ENCODE measurements at regions not wholly inside any gene's neighbourhood (a gene's known extent, or its start where the extent isn't known, plus 50 kb on each side); places are given as distances from the start of the nearest gene placed in this dataset.
A peak's percentile ranks its signal among the peaks of the same experiment; 100 is the strongest.
"Not testable (repeated sequence)": the region's sequence is repeated elsewhere in the genome, so short reads cannot be mapped to it uniquely, and the experiment has no call there.

DNA sequence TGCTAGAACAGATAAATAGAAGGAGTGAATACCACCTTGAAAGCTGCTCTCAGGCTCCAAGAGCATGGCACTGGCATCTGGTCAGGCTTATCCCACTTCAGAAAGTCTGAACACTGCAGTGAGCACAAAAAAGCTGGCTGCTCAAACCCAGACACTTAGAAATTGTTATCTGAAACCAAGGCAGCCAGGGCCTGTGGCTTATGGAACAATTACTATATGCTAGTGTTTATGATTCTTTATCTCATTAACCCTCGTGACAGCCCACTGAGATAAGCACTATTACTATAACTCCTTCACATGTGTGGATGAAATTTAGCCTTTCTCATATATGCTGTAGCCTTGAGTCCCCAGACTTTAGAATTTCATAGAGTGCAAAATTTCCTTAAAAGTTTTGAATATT, 400.2 kb downstream of the RAB38 start:
- intact Hi-C loops (cut with DNase I): no loop called here
- TF ChIP-seq, protein P1, sequence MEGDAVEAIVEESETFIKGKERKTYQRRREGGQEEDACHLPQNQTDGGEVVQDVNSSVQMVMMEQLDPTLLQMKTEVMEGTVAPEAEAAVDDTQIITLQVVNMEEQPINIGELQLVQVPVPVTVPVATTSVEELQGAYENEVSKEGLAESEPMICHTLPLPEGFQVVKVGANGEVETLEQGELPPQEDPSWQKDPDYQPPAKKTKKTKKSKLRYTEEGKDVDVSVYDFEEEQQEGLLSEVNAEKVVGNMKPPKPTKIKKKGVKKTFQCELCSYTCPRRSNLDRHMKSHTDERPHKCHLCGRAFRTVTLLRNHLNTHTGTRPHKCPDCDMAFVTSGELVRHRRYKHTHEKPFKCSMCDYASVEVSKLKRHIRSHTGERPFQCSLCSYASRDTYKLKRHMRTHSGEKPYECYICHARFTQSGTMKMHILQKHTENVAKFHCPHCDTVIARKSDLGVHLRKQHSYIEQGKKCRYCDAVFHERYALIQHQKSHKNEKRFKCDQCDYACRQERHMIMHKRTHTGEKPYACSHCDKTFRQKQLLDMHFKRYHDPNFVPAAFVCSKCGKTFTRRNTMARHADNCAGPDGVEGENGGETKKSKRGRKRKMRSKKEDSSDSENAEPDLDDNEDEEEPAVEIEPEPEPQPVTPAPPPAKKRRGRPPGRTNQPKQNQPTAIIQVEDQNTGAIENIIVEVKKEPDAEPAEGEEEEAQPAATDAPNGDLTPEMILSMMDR (IDR thresholded peaks at IDR 0.05): no peak
- H3K4me1 ChIP-seq: peaks cover 9% of the 10 kb centered on the region
- no peaks in the 10 kb centered on the region for H3K36me3 ChIP-seq (ENCODE audit: insufficient read depth in 1 of 2, low read depth in 1 of 2)
- 55 to 68% (median 55%) methylated on average over 1 of the region's 1 CpG for WGBS, 3 donors
- H3K27ac ChIP-seq: no peak overlapping the region
- no peak overlapping the region for H3K4me3 ChIP-seq
- no peaks in the 10 kb centered on the region for H3K27me3 ChIP-seq (ENCODE audit: insufficient read depth in 3 of 3, low read length in 2 of 3)
- ATAC-seq: no peak
- H3K9me3 ChIP-seq: no peaks in the 10 kb centered on the region
- peak in 1 of 2 donors; percentile 35 for DNase-seq

DNA sequence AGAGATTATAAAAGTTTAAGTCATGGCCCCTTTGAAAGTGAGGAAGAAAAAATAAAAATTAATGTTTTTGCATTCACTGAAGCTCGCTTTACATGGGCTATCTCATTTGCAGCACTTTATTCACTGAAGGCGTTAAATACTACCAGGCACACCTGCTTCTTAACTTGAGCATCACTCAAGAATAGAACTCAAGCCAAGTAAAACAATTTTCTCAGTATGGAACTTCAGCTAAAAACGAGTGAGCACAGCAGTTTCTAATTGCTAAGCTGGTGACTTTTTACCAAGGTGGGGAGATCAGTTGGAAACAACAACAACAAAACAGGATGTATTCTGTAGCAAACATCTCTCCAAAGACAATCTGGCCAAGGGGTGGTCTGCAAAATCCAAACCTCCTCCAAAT, 405.6 kb downstream of the RAB38 start:
- 52 to 55% (median 54%) methylated on average over 3 of the region's 3 CpGs for WGBS, 3 donors

DNA sequence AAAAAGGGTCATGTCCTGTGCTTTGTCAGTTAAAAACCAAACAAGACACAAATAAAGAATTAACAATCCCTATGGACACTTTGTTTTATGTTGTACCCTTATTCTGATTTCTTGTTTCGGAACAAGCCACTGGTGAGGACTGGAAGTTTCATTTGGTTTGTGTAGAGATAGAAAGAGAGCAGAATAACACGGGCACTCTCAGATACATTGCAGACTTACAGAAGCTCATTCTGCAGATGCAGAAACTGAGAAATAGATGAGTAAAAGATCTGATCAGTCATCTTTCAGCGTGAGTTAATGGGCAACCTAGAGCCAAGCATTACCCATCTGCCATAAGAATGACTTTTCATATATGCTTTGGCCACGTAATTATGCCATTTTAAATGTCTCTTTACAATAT, 407.6 kb downstream of the RAB38 start:
- intact Hi-C loops (cut with DNase I): no loop called here
- TF ChIP-seq, protein P1 (IDR thresholded peaks at IDR 0.05): no peak
- ATAC-seq (no peak), DNase-seq (no peak)
- Histone ChIP-seq H3K36me3 (ENCODE audit: insufficient read depth in 1 of 2, low read depth in 1 of 2) (no peaks in the 10 kb centered on the region), H3K27ac (no peak overlapping the region), H3K4me3 (no peak overlapping the region), H3K27me3 (ENCODE audit: insufficient read depth in 3 of 3, low read length in 2 of 3) (no peaks in the 10 kb centered on the region), H3K9me3 (no peaks in the 10 kb centered on the region), H3K4me1 (no peaks in the 10 kb centered on the region)
- WGBS, 3 donors: 76 to 86% (median 81%) methylated on average over 4 of the region's 4 CpGs

More for the DNA sequence above, 405.6 kb downstream of the RAB38 start:
- Histone ChIP-seq H3K27me3 (ENCODE audit: insufficient read depth in 3 of 3, low read length in 2 of 3) (no peaks in the 10 kb centered on the region), H3K36me3 (ENCODE audit: insufficient read depth in 1 of 2, low read depth in 1 of 2) (no peaks in the 10 kb centered on the region), H3K27ac (no peak overlapping the region), H3K4me1 (no peaks in the 10 kb centered on the region), H3K9me3 (no peaks in the 10 kb centered on the region), H3K4me3 (no peak overlapping the region)
- intact Hi-C loops (cut with DNase I): no loop called here
- TF ChIP-seq, protein P1 (IDR thresholded peaks at IDR 0.05): no peak
- ATAC-seq: no peak
- DNase-seq: no peak

DNA sequence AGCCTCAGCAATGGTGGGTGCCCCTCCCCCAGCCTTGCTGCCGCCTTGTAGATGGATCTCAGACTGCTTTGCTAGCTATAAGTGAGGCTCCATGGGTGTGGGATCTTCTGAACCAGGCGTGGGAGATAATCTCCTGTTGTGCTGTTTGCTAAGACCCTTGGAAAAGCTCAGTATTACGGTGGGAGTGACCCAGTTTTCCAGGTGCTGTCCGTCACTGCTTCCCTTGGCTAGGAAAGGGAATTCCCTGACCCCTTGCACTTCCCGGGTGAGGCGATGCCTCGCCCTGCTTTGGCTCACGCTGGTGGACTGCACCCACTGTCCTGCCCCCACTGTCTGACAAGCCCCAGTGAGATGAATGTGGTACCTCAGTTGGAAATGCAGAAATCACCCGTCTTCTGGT, 411.2 kb downstream of the RAB38 start:
- H3K9me3 ChIP-seq; ATAC-seq; H3K4me1 ChIP-seq; H3K36me3 ChIP-seq (ENCODE audit: insufficient read depth in 1 of 2, low read depth in 1 of 2); H3K27me3 ChIP-seq (ENCODE audit: insufficient read depth in 3 of 3, low read length in 2 of 3); H3K4me3 ChIP-seq; DNase-seq; intact Hi-C loops (cut with DNase I); H3K27ac ChIP-seq: not testable (repeated sequence)
- 79 to 80% (median 80%) methylated on average over 9 of the region's 9 CpGs for WGBS, 3 donors

DNA sequence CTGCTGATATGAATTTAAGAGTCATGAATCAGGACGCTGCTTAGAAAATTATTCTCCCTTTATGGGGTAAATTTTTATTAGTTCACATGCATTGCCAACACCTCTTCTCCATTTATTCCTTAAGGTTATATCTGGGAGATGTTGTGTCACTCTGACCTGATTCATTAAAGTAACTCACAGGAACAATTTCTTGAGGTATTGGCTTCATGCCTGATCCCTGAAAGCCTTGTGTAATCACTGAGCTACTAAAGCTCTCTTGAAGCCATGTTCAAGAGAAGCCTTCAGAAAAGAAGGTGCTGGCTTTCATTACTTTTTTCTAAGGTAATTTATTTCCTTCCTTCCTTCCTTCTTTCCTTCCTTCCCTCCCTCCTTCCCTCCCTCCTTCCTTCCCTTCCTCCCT, 420.6 kb downstream of the RAB38 start:
- WGBS, 3 donors: 84 to 93% (median 85%) methylated on average over 1 of the region's 1 CpG
- no peak for ATAC-seq
- no peaks in the 10 kb centered on the region for H3K4me1 ChIP-seq
- H3K27ac ChIP-seq: no peak overlapping the region
- H3K36me3 ChIP-seq (ENCODE audit: insufficient read depth in 1 of 2, low read depth in 1 of 2): no peaks in the 10 kb centered on the region
- no peaks in the 10 kb centered on the region for H3K27me3 ChIP-seq (ENCODE audit: insufficient read depth in 3 of 3, low read length in 2 of 3)
- DNase-seq: no peak
- H3K4me3 ChIP-seq: no peak overlapping the region
- no peaks in the 10 kb centered on the region for H3K9me3 ChIP-seq
- TF ChIP-seq, protein P1 (IDR thresholded peaks at IDR 0.05): no peak
- intact Hi-C loops (cut with DNase I): no loop called here

Measured in psoas muscle (tissue), 7 donors.